ENCODE measurements at regions not wholly inside any gene's neighbourhood (a gene's known extent, or its start where the extent isn't known, plus 50 kb on each side); places are given as distances from the start of the nearest gene placed in this dataset.

DNA sequence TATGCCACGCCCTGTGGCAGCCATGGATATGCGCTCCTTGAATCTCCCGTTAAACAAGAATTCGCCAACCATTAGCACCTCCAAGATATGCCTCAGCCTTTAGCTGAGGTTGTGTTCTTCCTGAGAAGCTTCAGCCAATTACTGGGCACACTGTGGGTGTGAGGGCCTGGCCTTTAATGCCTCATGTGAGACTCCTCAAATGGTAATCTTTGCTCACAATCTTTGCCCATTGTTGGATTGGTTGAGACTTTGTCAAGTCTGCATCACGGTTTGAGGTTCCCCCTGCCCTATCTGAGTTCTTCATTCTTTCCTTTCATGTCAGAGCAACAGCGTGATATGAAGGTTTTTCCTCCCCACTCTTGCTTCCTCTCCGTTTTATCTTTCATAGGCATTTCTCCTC lies 108.1 kb upstream of the CCDC54 start:
- Histone ChIP-seq H3K27ac (replicated peaks in 1 of 4) (no peak overlapping the region), H3K27me3 (no peaks in the 10 kb centered on the region), H3K36me3 (no peaks in the 10 kb centered on the region), H3K4me1 (peaks cover 0 to 6% (median 2%) of the 10 kb centered on the region in 4 donors), H3K4me3 (no peak overlapping the region), H3K9me3 (no peaks in the 10 kb centered on the region)
- DNase-seq (ENCODE audit: extremely low spot score): no peak
- intact Hi-C loops (cut with DNase I): no loop called here
- 95% methylated on average over 7 of the region's 7 CpGs for WGBS
- TF ChIP-seq, protein P1, sequence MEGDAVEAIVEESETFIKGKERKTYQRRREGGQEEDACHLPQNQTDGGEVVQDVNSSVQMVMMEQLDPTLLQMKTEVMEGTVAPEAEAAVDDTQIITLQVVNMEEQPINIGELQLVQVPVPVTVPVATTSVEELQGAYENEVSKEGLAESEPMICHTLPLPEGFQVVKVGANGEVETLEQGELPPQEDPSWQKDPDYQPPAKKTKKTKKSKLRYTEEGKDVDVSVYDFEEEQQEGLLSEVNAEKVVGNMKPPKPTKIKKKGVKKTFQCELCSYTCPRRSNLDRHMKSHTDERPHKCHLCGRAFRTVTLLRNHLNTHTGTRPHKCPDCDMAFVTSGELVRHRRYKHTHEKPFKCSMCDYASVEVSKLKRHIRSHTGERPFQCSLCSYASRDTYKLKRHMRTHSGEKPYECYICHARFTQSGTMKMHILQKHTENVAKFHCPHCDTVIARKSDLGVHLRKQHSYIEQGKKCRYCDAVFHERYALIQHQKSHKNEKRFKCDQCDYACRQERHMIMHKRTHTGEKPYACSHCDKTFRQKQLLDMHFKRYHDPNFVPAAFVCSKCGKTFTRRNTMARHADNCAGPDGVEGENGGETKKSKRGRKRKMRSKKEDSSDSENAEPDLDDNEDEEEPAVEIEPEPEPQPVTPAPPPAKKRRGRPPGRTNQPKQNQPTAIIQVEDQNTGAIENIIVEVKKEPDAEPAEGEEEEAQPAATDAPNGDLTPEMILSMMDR (IDR thresholded peaks at IDR 0.05): no peak
- no peak for TF ChIP-seq POLR2A (IDR thresholded peaks at IDR 0.05; ENCODE audit: low read depth)
- TF ChIP-seq POLR2AphosphoS5 (IDR thresholded peaks at IDR 0.05): no peak
- no peak for TF ChIP-seq EP300 (IDR thresholded peaks at IDR 0.05)

GRCh38 chr3:107271787-107272387 lies 105.4 kb upstream of the CCDC54 start:
- peaks cover 0 to 6% (median 0%) of the 10 kb centered on the region in 4 donors for H3K4me1 ChIP-seq
- no peak for TF ChIP-seq EP300 (IDR thresholded peaks at IDR 0.05)
- no peak for TF ChIP-seq POLR2AphosphoS5 (IDR thresholded peaks at IDR 0.05)
- TF ChIP-seq, protein P1 (IDR thresholded peaks at IDR 0.05): peak; percentile 62 to 74 (median 64)
- no peaks in the 10 kb centered on the region for H3K27me3 ChIP-seq
- H3K9me3 ChIP-seq: no peaks in the 10 kb centered on the region
- WGBS: 16% methylated on average over 3 of the region's 3 CpGs
- no peak overlapping the region for H3K4me3 ChIP-seq
- no peaks in the 10 kb centered on the region for H3K36me3 ChIP-seq
- intact Hi-C loops (cut with DNase I): loop anchor here (5.0 to 10.0 kb wide), 2 partner anchors 160 to 253 kb away; partner anchors contain the start of gene BBX
- no peak for DNase-seq (ENCODE audit: extremely low spot score)
- H3K27ac ChIP-seq (replicated peaks in 1 of 4): no peak overlapping the region

GRCh38 chr3:107272471-107272870 lies 104.8 kb upstream of the CCDC54 start:
- Histone ChIP-seq H3K9me3 (no peaks in the 10 kb centered on the region), H3K4me3 (no peak overlapping the region), H3K4me1 (peaks cover 0 to 6% (median 0%) of the 10 kb centered on the region in 4 donors), H3K36me3 (no peaks in the 10 kb centered on the region), H3K27ac (replicated peaks in 1 of 4) (no peak overlapping the region), H3K27me3 (no peaks in the 10 kb centered on the region)
- no peak for TF ChIP-seq EP300 (IDR thresholded peaks at IDR 0.05)
- no peak for TF ChIP-seq POLR2A (IDR thresholded peaks at IDR 0.05; ENCODE audit: low read depth)
- no peak for TF ChIP-seq POLR2AphosphoS5 (IDR thresholded peaks at IDR 0.05)
- TF ChIP-seq, protein P1 (IDR thresholded peaks at IDR 0.05): no peak
- intact Hi-C loops (cut with DNase I): loop anchor here (5.0 to 10.0 kb wide), 2 partner anchors 160 to 252 kb away; partner anchors contain the start of gene BBX
- DNase-seq (ENCODE audit: extremely low spot score): no peak
- 92% methylated on average over 2 of the region's 2 CpGs for WGBS

DNA sequence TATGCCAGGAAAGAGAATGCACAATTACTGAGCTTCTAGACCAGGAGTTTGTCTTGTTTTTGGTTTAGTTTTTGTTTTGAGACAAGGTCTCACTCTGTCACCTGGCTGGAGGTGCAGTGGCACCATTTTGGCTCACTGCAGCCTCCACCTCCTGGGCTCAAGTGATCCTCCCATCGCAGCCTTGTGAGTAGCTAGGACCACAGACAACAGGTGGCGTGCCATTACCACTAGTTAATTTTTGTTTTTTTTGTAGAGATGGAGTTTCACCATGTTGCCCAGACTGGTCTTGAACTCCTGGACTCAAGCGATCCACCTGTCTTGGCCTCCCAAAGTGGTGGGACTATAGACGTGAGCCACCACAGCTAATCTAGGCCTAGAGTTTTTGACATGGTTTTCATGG lies 104.4 kb upstream of the CCDC54 start:
- intact Hi-C loops (cut with DNase I): loop anchor here (5.0 to 10.0 kb wide), 2 partner anchors 159 to 252 kb away; partner anchors contain the start of gene BBX
- no peak for DNase-seq (ENCODE audit: extremely low spot score)
- no peaks in the 10 kb centered on the region for H3K36me3 ChIP-seq
- H3K4me1 ChIP-seq: peaks cover 0 to 6% (median 0%) of the 10 kb centered on the region in 4 donors
- H3K27me3 ChIP-seq: no peaks in the 10 kb centered on the region
- H3K27ac ChIP-seq (replicated peaks in 1 of 4): no peak overlapping the region
- WGBS: 86% methylated on average over 4 of the region's 4 CpGs
- H3K9me3 ChIP-seq: no peaks in the 10 kb centered on the region
- no peak for TF ChIP-seq POLR2A (IDR thresholded peaks at IDR 0.05; ENCODE audit: low read depth)
- TF ChIP-seq, protein P1 (IDR thresholded peaks at IDR 0.05): no peak
- TF ChIP-seq EP300 (IDR thresholded peaks at IDR 0.05): no peak
- no peak for TF ChIP-seq POLR2AphosphoS5 (IDR thresholded peaks at IDR 0.05)
- H3K4me3 ChIP-seq: no peak overlapping the region

Data from esophagus muscularis mucosa (tissue), 4 donors.